BJ (cell line): ENCODE measurements at regions not wholly inside any gene's neighbourhood (a gene's known extent, or its start where the extent isn't known, plus 50 kb on each side); places are given as distances from the start of the nearest gene placed in this dataset.

Experiments used
- CTCF ChIA-PET: fragments of 350-600 bp; formaldehyde crosslinking; extraction: SDS; loops from one replicate; lab custom pipeline; 2021; ENCODE audit warnings: antibody characterized with exemption, inconsistent platforms; lab: Yijun Ruan, JAX
- POLR2A ChIA-PET: fragments of 300-600 bp; sonication (Branson Sonifier 250); formaldehyde crosslinking; extraction: SDS; loops from one replicate; lab custom pipeline; 2021; ENCODE audit warnings: antibody characterized with exemption; lab: Charles Lee
- DNase-seq: peaks from one replicate; pipeline ENCODE4 v3.0.0-alpha.2; 2011; ENCODE audit warnings: low read depth
- H3K27me3 ChIP-seq: 2 replicates; pipeline ENCODE4 v1.6.0; 2011; ENCODE audit warnings: low read length; ENCODE audit not compliant: control insufficient read depth, insufficient read depth
- H3K36me3 ChIP-seq: 2 replicates; pipeline ENCODE4 v1.5.1; 2011; ENCODE audit warnings: low read length; ENCODE audit not compliant: control insufficient read depth, insufficient read depth
- H3K4me3 ChIP-seq: 2 replicates; pipeline ENCODE4 v1.5.1; 2011; ENCODE audit warnings: low read depth, mild to moderate bottlenecking, control low read depth, low read length
- CTCF ChIP-seq: IDR thresholded peaks from 2 replicates; pipeline ENCODE4 v1.5.1; 2011; ENCODE audit warnings: low read depth, mild to moderate bottlenecking, control low read depth, inconsistent platforms, low read length, moderate library complexity; ENCODE audit not compliant: insufficient read depth

GRCh38 chr10:9550810-9551209 is 1466.9 kb upstream of the CELF2 start:
- TF ChIP-seq CTCF, result no peak
- Histone ChIP-seq H3K27me3 (no peaks in the 10 kb centered on the region), H3K4me3 (no peak overlapping the region), H3K36me3 (no peaks in the 10 kb centered on the region)
- POLR2A ChIA-PET, result no interaction called here
- DNase-seq, result no peak
- CTCF ChIA-PET, result no interaction called here

GRCh38 chr10:9554321-9554720 is 1463.4 kb upstream of the CELF2 start:
- no peak overlapping the region for H3K4me3 ChIP-seq
- TF ChIP-seq CTCF, result no peak
- ChIA-PET CTCF (no interaction called here), POLR2A (no interaction called here)
- no peak for DNase-seq
- no peaks in the 10 kb centered on the region for H3K36me3 ChIP-seq
- H3K27me3 ChIP-seq, result no peaks in the 10 kb centered on the region

- H3K36me3 ChIP-seq, result no peaks in the 10 kb centered on the region
- no peak for TF ChIP-seq CTCF
- H3K27me3 ChIP-seq, result no peaks in the 10 kb centered on the region
- ChIA-PET CTCF (no interaction called here), POLR2A (no interaction called here)
- no peak overlapping the region for H3K4me3 ChIP-seq
- DNase-seq, result no peak
These were observed 1456.7 kb upstream of the CELF2 start for GRCh38 chr10:9560976-9561375.

DNA sequence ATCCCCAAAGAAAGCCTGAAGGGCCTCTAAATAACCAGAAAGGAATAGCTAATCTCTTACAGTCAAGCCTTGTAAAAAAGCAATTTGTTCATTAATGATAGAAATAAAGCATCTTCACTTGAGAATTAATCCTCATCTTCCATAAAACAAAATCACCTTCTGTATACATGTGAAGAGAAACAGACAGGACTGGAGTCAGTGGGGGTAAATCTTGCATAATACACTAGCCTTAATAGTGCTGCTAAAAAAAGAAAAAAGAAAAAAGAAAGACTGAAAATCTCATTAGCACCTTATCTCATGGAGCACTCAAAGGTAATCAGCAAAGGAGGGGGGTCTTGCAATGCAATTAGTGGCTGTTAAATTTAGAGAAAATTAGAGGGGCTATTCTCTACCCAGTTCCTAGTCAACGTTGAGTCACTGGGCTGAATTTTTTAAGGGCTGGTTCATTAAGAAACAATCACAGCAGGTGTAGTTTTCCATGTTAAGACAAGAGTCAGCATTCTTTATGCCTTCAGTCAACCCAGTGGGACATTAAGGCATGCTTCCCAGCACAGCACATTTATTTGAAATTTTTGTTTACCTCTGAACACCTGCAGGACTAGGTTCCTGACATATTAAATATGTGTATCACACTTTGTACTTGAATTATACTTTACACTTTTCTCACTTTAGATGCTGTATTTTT is 1455.7 kb upstream of the CELF2 start:
- no peaks in the 10 kb centered on the region for H3K27me3 ChIP-seq
- no peak for DNase-seq
- CTCF ChIA-PET, result no interaction called here
- H3K4me3 ChIP-seq, result no peak overlapping the region
- no peaks in the 10 kb centered on the region for H3K36me3 ChIP-seq
- no peak for TF ChIP-seq CTCF
- POLR2A ChIA-PET, result no interaction called here

GRCh38 chr10:9577746-9578145 is 1439.9 kb upstream of the CELF2 start:
- POLR2A ChIA-PET, result no interaction called here
- DNase-seq, result no peak

More at GRCh38 chr10:9577746-9578145, 1439.9 kb upstream of the CELF2 start:
- Histone ChIP-seq H3K4me3 (no peak overlapping the region), H3K27me3 (no peaks in the 10 kb centered on the region), H3K36me3 (no peaks in the 10 kb centered on the region)
- CTCF ChIA-PET, result no interaction called here
- no peak for TF ChIP-seq CTCF
